Stimulated activated CD4-positive, alpha-beta T cell treated with anti-CD3 and anti-CD28 coated beads, Interleukin-12 subunit alpha, Interleukin-12 subunit beta, amount 100 ng/mL, for 48 hours (primary cell): ENCODE measurements at regions not wholly inside any gene's neighbourhood (a gene's known extent, or its start where the extent isn't known, plus 50 kb on each side); places are given as distances from the start of the nearest gene placed in this dataset.

Source experiments
- DNase-seq, 3 donors: peaks; one replicate each; pipeline ENCODE4 v3.0.0-alpha.2; 2020; ENCODE audit warnings: low read depth in 2 of 3, low spot score in 1 of 3

- DNase-seq: no peak
Observed at GRCh38 chr2:191604154-191604553, 73.8 kb upstream of the NABP1 start.

GRCh38 chr2:191607096-191607495 lies 70.8 kb upstream of the NABP1 start:
- DNase-seq: no peak

- DNase-seq: no peak
Observed at GRCh38 chr2:191610756-191611155, 67.2 kb upstream of the NABP1 start.

- DNase-seq: no peak
Observed at GRCh38 chr2:191611614-191612013, 66.3 kb upstream of the NABP1 start.

- no peak for DNase-seq
Observed at GRCh38 chr2:191612496-191612895, 65.4 kb upstream of the NABP1 start.

GRCh38 chr2:191614759-191615158 lies 63.2 kb upstream of the NABP1 start:
- DNase-seq: no peak

GRCh38 chr2:191615596-191615995 lies 62.3 kb upstream of the NABP1 start:
- no peak for DNase-seq

- DNase-seq: peak in 1 of 3 donors; percentile 47
Observed at GRCh38 chr2:191617575-191617974, 60.4 kb upstream of the NABP1 start.

GRCh38 chr2:191618046-191618780 lies 59.7 kb upstream of the NABP1 start:
- DNase-seq: no peak

GRCh38 chr2:191618786-191619185 lies 59.1 kb upstream of the NABP1 start:
- DNase-seq: no peak

GRCh38 chr2:191620144-191620543 lies 57.8 kb upstream of the NABP1 start:
- no peak for DNase-seq

- DNase-seq: no peak
Observed at GRCh38 chr2:191622374-191623320, 55.3 kb upstream of the NABP1 start.

- peak in 2 of 3 donors; percentile 34 to 41 for DNase-seq
Observed at GRCh38 chr2:191625016-191625415, 52.9 kb upstream of the NABP1 start.

- DNase-seq: no peak
Observed at GRCh38 chr2:191625446-191625845, 52.5 kb upstream of the NABP1 start.

GRCh38 chr2:191626497-191627151 lies 51.3 kb upstream of the NABP1 start:
- no peak for DNase-seq

- no peak for DNase-seq
Observed at GRCh38 chr2:191627518-191627917, 50.4 kb upstream of the NABP1 start.
